ENCODE measurements at regions not wholly inside any gene's neighbourhood (a gene's known extent, or its start where the extent isn't known, plus 50 kb on each side); places are given as distances from the start of the nearest gene placed in this dataset.

- DNase-seq (ENCODE audit: low read depth): no peak
Observed at GRCh38 chr10:10587744-10588393, 429.8 kb upstream of the CELF2 start.

GRCh38 chr10:10589540-10590303 lies 427.9 kb upstream of the CELF2 start:
- DNase-seq (ENCODE audit: low read depth): peak; percentile 68

- DNase-seq (ENCODE audit: low read depth): no peak
Observed at GRCh38 chr10:10591715-10592341, 425.8 kb upstream of the CELF2 start.

GRCh38 chr10:10596256-10596655 lies 421.4 kb upstream of the CELF2 start:
- no peak for DNase-seq (ENCODE audit: low read depth)

GRCh38 chr10:10598297-10598696 lies 419.4 kb upstream of the CELF2 start:
- no peak for DNase-seq (ENCODE audit: low read depth)

GRCh38 chr10:10600004-10600403 lies 417.7 kb upstream of the CELF2 start:
- DNase-seq (ENCODE audit: low read depth): no peak

GRCh38 chr10:10605551-10606081 lies 412.1 kb upstream of the CELF2 start:
- DNase-seq (ENCODE audit: low read depth): peak; percentile 72

GRCh38 chr10:10609379-10609955 lies 408.2 kb upstream of the CELF2 start:
- no peak for DNase-seq (ENCODE audit: low read depth)

GRCh38 chr10:10610171-10610570 lies 407.5 kb upstream of the CELF2 start:
- no peak for DNase-seq (ENCODE audit: low read depth)

GRCh38 chr10:10612151-10612550 lies 405.5 kb upstream of the CELF2 start:
- DNase-seq (ENCODE audit: low read depth): no peak

- no peak for DNase-seq (ENCODE audit: low read depth)
Observed at GRCh38 chr10:10613656-10614244, 403.9 kb upstream of the CELF2 start.

- DNase-seq (ENCODE audit: low read depth): no peak
Observed at GRCh38 chr10:10617686-10618085, 400.0 kb upstream of the CELF2 start.

- no peak for DNase-seq (ENCODE audit: low read depth)
Observed at GRCh38 chr10:10618139-10618538, 399.5 kb upstream of the CELF2 start.

GRCh38 chr10:10623958-10624566 lies 393.6 kb upstream of the CELF2 start:
- DNase-seq (ENCODE audit: low read depth): no peak

- DNase-seq (ENCODE audit: low read depth): no peak
Observed at GRCh38 chr10:10624567-10624962, 393.1 kb upstream of the CELF2 start.

- no peak for DNase-seq (ENCODE audit: low read depth)
Observed at GRCh38 chr10:10625491-10625890, 392.2 kb upstream of the CELF2 start.

GRCh38 chr10:10626734-10627133 lies 390.9 kb upstream of the CELF2 start:
- DNase-seq (ENCODE audit: low read depth): no peak

- no peak for DNase-seq (ENCODE audit: low read depth)
Observed at GRCh38 chr10:10627414-10627813, 390.3 kb upstream of the CELF2 start.

GRCh38 chr10:10629512-10629911 lies 388.2 kb upstream of the CELF2 start:
- DNase-seq (ENCODE audit: low read depth): no peak

- DNase-seq (ENCODE audit: low read depth): no peak
Observed at GRCh38 chr10:10630281-10630680, 387.4 kb upstream of the CELF2 start.

- DNase-seq (ENCODE audit: low read depth): no peak
Observed at GRCh38 chr10:10630782-10631181, 386.9 kb upstream of the CELF2 start.

GRCh38 chr10:10642189-10642588 lies 375.5 kb upstream of the CELF2 start:
- no peak for DNase-seq (ENCODE audit: low read depth)
